HUES48 (cell line): ENCODE measurements at regions not wholly inside any gene's neighbourhood (a gene's known extent, or its start where the extent isn't known, plus 50 kb on each side); places are given as distances from the start of the nearest gene placed in this dataset.
"Not testable (repeated sequence)": the region's sequence is repeated elsewhere in the genome, so short reads cannot be mapped to it uniquely, and the experiment has no call there.

Experiments
- H3K27ac ChIP-seq: one replicate; pipeline ENCODE4 v1.7.0; 2013; ENCODE audit warnings: low read depth, low read length, inconsistent platforms
- H3K27me3 ChIP-seq: 2 replicates; pipeline ENCODE4 v1.6.1; 2013; ENCODE audit warnings: mild to moderate bottlenecking, low read length; ENCODE audit not compliant: control insufficient read depth, insufficient read depth
- H3K36me3 ChIP-seq: 2 replicates; pipeline ENCODE4 v1.6.1; 2013; ENCODE audit warnings: low read length; ENCODE audit not compliant: control insufficient read depth, insufficient read depth
- H3K4me1 ChIP-seq: 2 replicates; pipeline ENCODE4 v1.6.1; 2013; ENCODE audit warnings: mild to moderate bottlenecking, low read length; ENCODE audit not compliant: control insufficient read depth, insufficient read depth
- H3K4me3 ChIP-seq: 2 replicates; pipeline ENCODE4 v1.5.1; 2013; ENCODE audit warnings: mild to moderate bottlenecking, low read depth, low read length
- H3K9ac ChIP-seq: 2 replicates; pipeline ENCODE4 v1.6.1; 2013; ENCODE audit warnings: mild to moderate bottlenecking, low read depth, low read length, moderate library complexity
- H3K9me3 ChIP-seq: 2 replicates; pipeline ENCODE4 v1.6.1; 2013; ENCODE audit warnings: low read length; ENCODE audit not compliant: control insufficient read depth, insufficient read depth

DNA sequence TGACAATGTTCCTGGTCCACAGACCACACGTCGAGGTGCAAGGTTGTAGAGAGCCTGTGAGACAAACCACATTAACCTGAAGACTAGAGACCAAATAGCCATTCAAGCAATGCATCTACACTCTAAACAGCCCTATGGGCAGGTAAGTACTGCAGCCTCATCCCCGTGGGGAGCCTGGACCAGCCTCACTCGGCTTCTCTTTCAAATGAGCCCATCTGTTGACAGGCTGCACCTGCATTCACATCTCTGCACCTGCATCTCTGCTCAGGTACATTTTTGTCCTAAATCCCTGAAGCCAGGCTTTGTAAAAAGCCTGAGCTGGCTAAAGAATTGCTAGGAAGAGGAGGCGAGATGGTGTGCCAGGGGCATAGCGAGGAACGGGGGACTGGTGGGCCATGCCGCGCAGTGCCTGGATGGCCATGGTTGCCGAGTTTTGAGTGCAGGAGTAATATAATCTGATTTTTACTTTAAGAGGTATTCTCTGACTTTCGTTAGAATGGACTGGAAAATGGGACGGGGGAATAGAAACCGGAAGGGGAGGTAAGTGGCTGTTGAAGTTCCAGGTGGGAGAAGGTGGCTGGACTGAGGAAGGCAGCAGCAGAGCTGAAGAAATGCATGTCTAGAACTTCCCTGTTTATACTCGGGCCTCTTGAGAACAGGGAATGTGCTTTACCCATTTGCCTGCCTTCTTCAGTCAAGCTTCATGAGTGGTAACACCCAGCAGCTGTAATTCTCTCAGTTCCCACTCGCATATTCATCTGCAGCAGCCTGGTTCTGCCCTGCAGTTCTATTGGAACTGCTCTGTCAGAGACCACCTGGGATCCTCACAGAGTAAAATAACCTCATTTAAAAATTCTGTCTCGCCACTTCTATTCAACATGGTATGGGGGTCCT, 226.4 kb downstream of the OPA1 start:
- no peaks in the 10 kb centered on the region for H3K9me3 ChIP-seq
- no peaks in the 10 kb centered on the region for H3K36me3 ChIP-seq
- peaks cover 49% of the 10 kb centered on the region for H3K4me1 ChIP-seq
- H3K4me3 ChIP-seq: no peak overlapping the region
- H3K27ac ChIP-seq: no peak overlapping the region
- peaks cover 11% of the 10 kb centered on the region for H3K27me3 ChIP-seq
- H3K9ac ChIP-seq: no peak overlapping the region

DNA sequence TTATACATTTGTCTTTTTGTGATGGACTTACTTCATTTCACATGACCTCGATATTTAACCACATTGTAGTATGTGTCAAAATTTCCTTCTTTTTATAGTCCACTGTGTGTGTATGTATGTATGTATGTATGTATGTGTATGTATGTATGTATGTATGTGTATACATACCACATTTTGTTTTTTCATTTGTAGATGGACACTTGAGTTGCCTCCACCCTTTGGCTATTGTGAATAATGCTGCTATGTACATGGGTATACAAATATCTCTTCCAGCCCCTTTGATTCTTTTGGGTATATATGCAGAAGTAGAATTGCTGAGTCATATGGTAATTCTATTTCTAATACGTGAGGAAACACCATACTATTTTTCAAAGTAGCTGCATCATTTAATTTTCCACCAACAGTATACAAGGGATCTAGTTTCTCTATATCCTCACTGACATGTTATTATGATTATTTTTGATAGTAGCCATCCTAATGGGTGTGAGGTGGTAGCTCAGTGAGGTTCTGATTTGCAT, 228.2 kb downstream of the OPA1 start:
- no peaks in the 10 kb centered on the region for H3K36me3 ChIP-seq
- H3K27ac ChIP-seq: no peak overlapping the region
- peaks cover 9% of the 10 kb centered on the region for H3K27me3 ChIP-seq
- H3K4me3 ChIP-seq: no peak overlapping the region
- H3K9ac ChIP-seq: no peak overlapping the region
- no peaks in the 10 kb centered on the region for H3K9me3 ChIP-seq
- H3K4me1 ChIP-seq: peaks cover 31% of the 10 kb centered on the region

DNA sequence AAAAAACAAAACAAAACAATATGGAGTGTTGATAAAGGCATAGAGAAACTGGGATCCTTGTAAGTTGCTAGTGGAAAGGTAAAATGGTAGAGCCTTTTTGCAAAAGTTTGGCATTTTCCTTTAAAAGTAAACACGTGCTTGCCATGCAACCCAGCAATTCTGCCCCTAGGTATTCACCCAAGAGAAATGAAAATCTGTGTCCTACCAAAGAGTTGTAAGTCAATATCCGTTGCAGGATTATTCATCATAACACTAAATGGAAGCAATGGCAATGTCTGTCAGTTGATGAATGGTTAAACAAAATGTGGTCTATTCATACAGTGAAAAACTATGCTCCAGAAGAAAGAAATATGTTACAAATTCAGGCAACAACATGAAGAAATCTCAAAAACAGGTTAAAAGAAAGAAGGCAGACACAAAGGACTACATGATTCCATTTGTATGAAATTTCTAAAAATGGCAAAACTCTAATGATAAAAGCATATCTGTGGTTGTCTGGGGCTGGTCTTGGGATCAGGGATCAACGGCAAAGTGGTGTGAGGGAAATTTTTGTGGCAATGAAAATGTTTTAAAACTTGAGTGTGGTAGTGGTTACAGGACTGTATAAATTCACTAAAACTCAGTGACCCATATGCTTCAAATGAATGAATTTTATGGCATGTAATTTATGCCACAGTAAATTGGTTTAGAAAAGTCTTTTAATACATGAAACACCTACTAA, 229.6 kb downstream of the OPA1 start:
- Histone ChIP-seq H3K9ac (no peak overlapping the region), H3K4me1 (peaks cover 32% of the 10 kb centered on the region), H3K27me3 (peaks cover 6% of the 10 kb centered on the region), H3K27ac (no peak overlapping the region), H3K36me3 (no peaks in the 10 kb centered on the region), H3K4me3 (no peak overlapping the region), H3K9me3 (no peaks in the 10 kb centered on the region)

DNA sequence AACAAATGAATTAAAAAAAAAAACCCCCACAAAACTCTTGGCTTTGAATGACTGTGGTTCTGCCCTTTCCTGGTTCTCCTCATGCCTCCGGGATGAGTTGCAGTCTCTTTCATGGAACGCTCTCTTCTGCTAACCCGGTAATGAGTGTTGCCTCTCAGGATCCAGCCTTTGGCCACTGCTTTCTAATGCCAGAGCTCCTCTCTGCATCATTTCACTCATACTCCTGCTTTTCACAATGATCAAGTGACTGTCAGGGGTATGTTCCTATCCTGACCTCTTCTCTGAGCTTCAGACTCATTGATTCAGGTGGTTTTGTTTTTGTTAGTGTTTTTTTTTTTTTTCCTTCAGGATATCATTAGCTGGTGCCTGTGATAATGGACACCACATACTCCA, 230.2 kb downstream of the OPA1 start:
- H3K9ac ChIP-seq, H3K9me3 ChIP-seq, H3K36me3 ChIP-seq, H3K27ac ChIP-seq, H3K27me3 ChIP-seq, H3K4me3 ChIP-seq: not testable (repeated sequence)
- H3K4me1 ChIP-seq: peaks cover 35% of the 10 kb centered on the region

DNA sequence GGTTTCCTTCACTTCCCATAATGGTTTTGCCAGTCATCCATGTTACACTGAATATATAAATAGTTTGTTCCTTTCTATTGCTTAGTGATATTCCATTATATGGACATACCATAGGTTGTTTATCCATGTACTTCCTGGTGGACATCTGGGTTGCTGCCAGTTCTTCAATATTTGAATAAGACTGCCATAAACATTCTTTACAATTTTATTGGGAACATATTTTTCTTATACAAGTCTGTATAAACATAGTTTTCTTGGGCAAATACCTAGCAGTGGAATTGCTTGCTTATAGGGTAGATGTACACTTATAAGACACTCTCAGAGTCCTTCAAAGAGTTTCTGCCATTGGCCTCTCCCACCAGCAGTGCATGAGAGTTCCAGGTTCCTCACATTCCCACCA, 231.4 kb downstream of the OPA1 start:
- Histone ChIP-seq H3K9me3 (no peaks in the 10 kb centered on the region), H3K27me3 (peaks cover 2% of the 10 kb centered on the region; the same call in 1 of the 2 replicates), H3K36me3 (no peaks in the 10 kb centered on the region), H3K9ac (no peak overlapping the region), H3K4me3 (no peak overlapping the region), H3K27ac (no peak overlapping the region), H3K4me1 (peaks cover 25% of the 10 kb centered on the region)

DNA sequence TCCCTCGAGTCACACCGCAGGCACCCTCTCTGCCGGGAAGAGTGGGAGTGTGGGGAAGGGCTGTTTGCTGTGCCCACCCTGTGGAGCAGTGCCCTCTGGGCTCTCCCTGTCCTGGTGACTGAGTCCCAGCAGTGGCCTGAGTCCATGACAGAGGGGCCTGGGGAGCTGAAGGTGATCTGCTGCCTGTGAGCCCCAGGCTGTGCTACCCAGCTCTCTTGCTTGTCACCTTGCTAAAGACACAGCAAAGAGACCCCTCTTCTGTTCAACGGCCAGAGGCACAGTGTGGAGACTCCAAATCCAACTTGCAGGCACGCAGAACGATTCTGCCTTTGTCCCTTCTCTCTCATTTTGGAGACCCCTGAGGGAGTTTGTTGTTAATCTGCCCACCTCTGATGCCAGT, 232.6 kb downstream of the OPA1 start:
- H3K36me3 ChIP-seq: no peaks in the 10 kb centered on the region
- H3K9ac ChIP-seq: no peak overlapping the region
- no peaks in the 10 kb centered on the region for H3K9me3 ChIP-seq
- no peak overlapping the region for H3K4me3 ChIP-seq
- H3K27ac ChIP-seq: no peak overlapping the region
- H3K27me3 ChIP-seq: peaks cover 2% of the 10 kb centered on the region; the same call in 1 of the 2 replicates
- peaks cover 18% of the 10 kb centered on the region for H3K4me1 ChIP-seq

DNA sequence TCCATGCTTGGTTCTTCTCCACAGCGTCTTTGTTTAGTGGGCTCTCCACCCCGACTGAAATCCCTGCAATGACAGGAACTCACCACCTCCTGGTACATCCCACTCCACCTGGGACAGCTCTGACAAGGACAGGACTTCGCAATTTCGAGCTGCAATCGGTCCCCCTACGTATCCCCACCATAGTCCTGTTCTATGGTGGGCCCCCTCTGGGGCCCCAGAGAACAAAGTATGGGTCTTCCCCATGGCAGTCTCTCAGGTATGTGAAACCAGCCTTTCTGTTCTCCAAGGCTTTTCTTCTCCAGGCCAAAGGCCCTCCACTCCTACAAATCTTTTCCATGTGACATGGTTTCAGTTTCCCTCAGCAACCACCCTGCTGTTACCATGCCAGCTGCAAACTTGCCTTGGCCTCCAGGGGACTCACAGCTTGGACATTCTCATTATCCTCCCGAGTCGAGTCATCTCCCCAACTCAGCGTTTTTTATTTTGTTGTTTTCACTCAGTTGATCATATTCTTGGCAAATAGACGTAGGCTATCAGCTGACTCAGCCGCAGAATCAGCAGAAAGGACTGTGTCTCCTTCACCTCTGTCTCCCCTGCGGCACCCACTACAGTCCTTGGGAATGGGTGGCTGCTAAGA, 233.3 kb downstream of the OPA1 start:
- peaks cover 18% of the 10 kb centered on the region for H3K4me1 ChIP-seq
- peaks cover 2% of the 10 kb centered on the region; the same call in 1 of the 2 replicates for H3K27me3 ChIP-seq
- no peak overlapping the region for H3K27ac ChIP-seq
- H3K9ac ChIP-seq: no peak overlapping the region
- no peaks in the 10 kb centered on the region for H3K36me3 ChIP-seq
- no peaks in the 10 kb centered on the region for H3K9me3 ChIP-seq
- no peak overlapping the region for H3K4me3 ChIP-seq

DNA sequence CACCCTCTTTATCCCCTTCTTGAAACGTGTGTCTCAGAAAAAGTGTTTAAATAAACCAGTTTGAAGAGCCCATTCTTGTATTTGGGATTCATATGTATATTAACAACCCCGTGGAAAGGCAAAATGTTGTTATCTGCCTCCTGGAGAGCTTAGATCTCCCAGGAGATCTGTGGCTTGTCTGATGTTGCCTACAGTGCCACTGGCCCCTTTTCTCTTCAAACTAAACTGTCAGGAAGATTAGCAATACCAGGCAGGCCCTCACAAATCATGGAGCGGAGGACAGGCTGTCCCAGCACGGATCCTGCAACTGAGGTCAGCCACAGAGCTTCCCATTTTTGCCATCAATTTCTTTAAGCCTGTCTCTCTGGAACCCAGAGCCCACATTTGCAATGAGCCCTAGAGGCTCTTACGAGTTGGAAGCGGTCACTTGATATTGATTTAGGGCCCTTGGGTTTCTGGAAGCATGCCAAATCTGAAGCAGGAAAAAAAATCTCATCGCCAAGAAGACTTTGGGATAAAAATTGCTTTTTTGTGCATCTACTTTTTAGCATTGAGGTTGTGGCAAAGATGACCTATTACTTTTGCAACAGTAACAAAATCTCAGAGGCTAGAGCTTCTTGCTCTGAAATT, 234.1 kb downstream of the OPA1 start:
- H3K9ac ChIP-seq: no peak overlapping the region

DNA sequence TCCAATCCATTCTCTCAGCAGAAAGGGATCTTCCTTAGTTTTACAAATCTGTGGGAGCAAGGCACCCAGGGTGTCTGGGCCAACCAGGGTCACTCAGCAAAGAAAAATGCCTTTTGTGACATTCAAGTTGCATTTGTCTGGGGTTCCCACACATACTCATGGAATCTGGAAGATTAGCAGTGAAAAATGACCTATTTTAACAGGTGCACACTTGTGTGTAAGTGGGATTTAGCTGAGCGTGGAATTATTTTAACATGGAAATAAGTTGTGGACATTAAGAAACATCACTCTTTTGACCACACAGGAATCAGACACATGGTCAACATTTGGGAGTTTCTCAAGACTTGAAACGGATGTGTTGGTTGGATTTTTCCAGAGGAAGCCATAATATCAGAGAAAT, 234.9 kb downstream of the OPA1 start:
- H3K9me3 ChIP-seq: no peaks in the 10 kb centered on the region
- no peaks in the 10 kb centered on the region for H3K36me3 ChIP-seq
- H3K27me3 ChIP-seq: peaks cover 2% of the 10 kb centered on the region; the same call in 1 of the 2 replicates
- no peak overlapping the region for H3K9ac ChIP-seq
- no peak overlapping the region for H3K4me3 ChIP-seq
- peaks cover 18% of the 10 kb centered on the region for H3K4me1 ChIP-seq
- H3K27ac ChIP-seq: no peak overlapping the region

More for the DNA sequence above, 234.1 kb downstream of the OPA1 start:
- Histone ChIP-seq H3K4me1 (peaks cover 18% of the 10 kb centered on the region), H3K27ac (no peak overlapping the region), H3K4me3 (no peak overlapping the region), H3K9me3 (no peaks in the 10 kb centered on the region), H3K27me3 (peaks cover 2% of the 10 kb centered on the region; the same call in 1 of the 2 replicates), H3K36me3 (no peaks in the 10 kb centered on the region)

DNA sequence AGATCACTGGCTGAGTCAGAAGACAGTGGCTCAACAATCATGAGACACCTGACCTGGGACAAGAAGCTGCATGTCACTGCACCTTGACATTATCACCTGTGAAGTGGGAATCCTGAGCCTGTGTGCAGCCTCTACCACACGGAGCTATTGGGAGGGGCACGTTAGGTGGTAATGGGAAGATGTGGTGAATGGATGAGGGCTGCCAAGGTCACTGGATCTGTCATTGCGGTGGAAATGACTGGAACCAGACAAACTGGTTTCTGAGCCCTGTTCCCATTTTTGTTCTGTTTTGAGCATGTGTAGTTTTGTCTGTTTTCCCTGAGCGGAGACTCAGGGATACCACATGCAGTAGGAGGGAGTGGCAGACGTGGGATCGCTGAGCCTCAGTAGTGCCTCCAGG, 235.5 kb downstream of the OPA1 start:
- Histone ChIP-seq H3K4me1 (peaks cover 18% of the 10 kb centered on the region), H3K27me3 (peaks cover 2% of the 10 kb centered on the region; the same call in 1 of the 2 replicates), H3K9ac (no peak overlapping the region), H3K9me3 (no peaks in the 10 kb centered on the region), H3K36me3 (no peaks in the 10 kb centered on the region), H3K27ac (no peak overlapping the region), H3K4me3 (no peak overlapping the region)
